AG10803 (cell line): ENCODE measurements at regions not wholly inside any gene's neighbourhood (a gene's known extent, or its start where the extent isn't known, plus 50 kb on each side); places are given as distances from the start of the nearest gene placed in this dataset.
"Not testable (repeated sequence)": the region's sequence is repeated elsewhere in the genome, so short reads cannot be mapped to it uniquely, and the experiment has no call there.

Experiments used
- DNase-seq: peaks from one replicate; pipeline ENCODE4 v3.0.0; 2010; ENCODE audit warnings: low read depth
- H3K4me3 ChIP-seq: 2 replicates; pipeline ENCODE4 v1.5.1; 2011; ENCODE audit warnings: mild to moderate bottlenecking, low read length, control low read depth
- CTCF ChIP-seq: conservative IDR thresholded peaks from 2 replicates; pipeline ENCODE4 v1.5.1; 2011; ENCODE audit warnings: mild to moderate bottlenecking, low read length, control low read depth, inconsistent platforms

GRCh38 chr12:84165998-84166571 is 746.5 kb downstream of the SLC6A15 start:
- DNase-seq = no peak
- TF ChIP-seq CTCF = no peak

DNA sequence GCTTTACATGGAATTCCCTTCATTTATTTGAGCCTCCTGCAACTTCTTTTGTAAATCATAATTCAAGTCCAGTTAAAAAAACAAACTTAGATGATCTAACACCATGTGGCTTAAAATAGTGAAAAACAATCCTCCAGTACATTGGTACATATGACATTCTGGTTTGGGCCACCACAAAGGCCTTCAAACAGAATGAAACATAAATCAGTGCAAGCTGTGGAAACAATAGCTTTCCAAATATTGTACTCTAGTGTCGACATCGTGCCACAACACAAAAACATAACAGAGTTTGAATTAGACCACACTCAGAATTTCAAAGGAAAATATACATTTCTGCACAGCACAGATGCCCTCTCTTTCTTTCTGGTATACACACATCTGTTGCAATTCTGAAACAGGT is 751.3 kb downstream of the SLC6A15 start:
- DNase-seq = peak; percentile 61
- no peak for TF ChIP-seq CTCF
- H3K4me3 ChIP-seq = no peak overlapping the region

More at GRCh38 chr12:84165998-84166571, 746.5 kb downstream of the SLC6A15 start:
- H3K4me3 ChIP-seq = no peak overlapping the region

GRCh38 chr12:84159260-84159659 is 753.3 kb downstream of the SLC6A15 start:
- TF ChIP-seq CTCF = no peak
- no peak overlapping the region for H3K4me3 ChIP-seq
- DNase-seq = no peak

- no peak overlapping the region for H3K4me3 ChIP-seq
- DNase-seq = no peak
- no peak for TF ChIP-seq CTCF
These were observed 755.4 kb downstream of the SLC6A15 start for GRCh38 chr12:84157170-84157569.

DNA sequence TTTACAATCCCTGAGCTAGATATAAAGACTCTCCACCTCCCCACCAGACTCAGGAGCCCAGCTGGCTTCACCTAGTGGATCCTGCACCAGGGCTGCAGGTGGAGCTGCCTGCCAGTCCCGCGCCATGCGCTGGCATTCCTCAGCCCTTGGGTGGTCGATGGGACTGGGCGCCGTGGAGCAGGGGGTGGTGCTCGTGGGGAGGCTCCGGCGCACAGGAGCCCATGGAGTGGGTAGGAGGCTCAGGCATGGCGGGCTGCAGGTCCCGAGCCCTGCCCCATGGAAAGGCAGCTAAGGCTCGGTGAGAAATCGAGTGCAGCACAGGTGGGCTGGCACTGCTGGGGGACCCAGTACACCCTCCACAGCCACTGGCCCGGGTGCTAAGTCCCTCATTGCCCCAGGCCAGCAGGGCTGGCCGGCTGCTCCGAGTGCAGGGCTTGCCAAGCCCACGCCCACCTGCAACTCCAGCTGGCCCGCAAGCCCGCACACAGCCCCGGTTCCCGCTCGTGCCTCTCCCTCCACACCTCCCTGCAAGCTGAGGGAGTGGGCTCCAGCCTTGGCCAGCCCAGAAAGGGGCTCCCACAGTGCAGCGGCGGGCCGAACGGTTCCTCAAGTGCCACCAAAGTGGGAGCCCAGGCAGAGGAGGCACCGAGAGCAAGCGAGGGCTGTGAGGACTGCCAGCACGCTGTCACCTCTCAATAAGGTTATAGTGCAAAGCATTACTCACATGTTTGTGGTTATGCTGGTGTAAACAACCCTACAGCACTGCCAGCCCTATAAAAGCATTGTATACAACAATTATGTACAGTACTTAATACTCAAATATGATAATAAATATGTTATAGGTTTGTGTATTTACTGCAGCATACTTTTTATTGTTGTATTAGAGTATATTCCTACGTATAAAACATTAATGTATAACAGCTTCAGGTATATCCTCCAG is 757.3 kb downstream of the SLC6A15 start:
- not testable (repeated sequence) for DNase-seq, H3K4me3 ChIP-seq

DNA sequence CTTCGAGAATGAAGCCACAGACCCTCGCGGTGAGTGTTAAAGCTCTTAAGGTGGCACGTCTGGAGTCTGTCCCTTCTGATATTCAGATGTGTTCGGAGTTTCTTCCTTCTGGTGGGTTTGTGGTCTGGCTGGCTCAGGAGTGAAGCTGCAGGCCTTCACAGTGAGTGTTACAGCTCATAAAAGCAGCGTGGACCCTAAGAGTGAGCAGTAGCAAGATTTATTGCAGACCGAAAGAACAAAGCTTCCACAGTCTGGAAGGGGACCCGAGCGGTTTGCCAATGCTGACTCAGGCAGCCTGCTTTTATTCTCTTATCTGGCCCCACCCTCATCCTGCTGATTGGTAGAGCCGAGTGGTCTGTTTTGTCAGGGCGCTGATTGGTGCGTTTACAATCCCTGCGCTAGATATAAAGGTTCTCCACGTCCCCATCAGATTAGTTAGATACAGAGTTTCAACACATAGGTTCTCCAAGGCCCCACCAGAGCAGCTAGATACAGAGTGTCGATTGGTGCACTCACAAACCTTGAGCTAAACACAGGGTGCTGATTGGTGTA is 758.1 kb downstream of the SLC6A15 start:
- DNase-seq, H3K4me3 ChIP-seq: not testable (repeated sequence)

GRCh38 chr12:84150201-84150600 is 762.4 kb downstream of the SLC6A15 start:
- H3K4me3 ChIP-seq = no peak overlapping the region
- DNase-seq = no peak
- TF ChIP-seq CTCF = no peak

DNA sequence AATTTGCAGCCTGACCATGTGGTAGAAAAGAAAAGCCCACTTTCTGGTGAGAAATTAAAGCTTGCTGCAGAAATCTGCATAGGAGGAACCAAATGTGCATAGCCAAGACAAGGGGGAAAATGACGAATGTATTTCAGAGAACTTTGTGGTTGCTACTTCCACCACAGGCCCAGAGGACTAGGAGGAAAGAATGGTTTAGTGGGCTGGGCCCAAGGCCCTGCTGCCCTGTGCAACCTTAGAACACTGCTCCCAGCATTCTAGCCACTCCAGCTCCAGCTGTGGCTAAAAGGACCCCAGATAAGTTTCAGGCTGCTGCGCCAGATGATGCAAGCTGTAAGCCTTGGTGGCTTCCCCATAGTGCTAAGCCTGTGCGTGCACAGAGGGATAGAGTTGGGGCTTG is 764.3 kb downstream of the SLC6A15 start:
- no peak for TF ChIP-seq CTCF
- DNase-seq = no peak
- no peak overlapping the region for H3K4me3 ChIP-seq
